ENCODE measurements at regions not wholly inside any gene's neighbourhood (a gene's known extent, or its start where the extent isn't known, plus 50 kb on each side); places are given as distances from the start of the nearest gene placed in this dataset.

- TF ChIP-seq CTCF (IDR thresholded peaks at IDR 0.05; ENCODE audit: low read depth, low read length, missing input control) (no peak), YY1 (IDR thresholded peaks at IDR 0.05) (no peak), RXRA (IDR thresholded peaks at IDR 0.05) (no peak), REST (IDR thresholded peaks at IDR 0.05) (no peak), MAX (IDR thresholded peaks at IDR 0.05) (no peak), JUND (IDR thresholded peaks at IDR 0.05) (no peak), ATF3 (IDR thresholded peaks at IDR 0.05) (no peak), EGR1 (IDR thresholded peaks at IDR 0.05; ENCODE audit: low read depth in 2 of 2) (no peak), RAD21 (IDR thresholded peaks at IDR 0.05) (no peak), TAF1 (conservative IDR thresholded peaks at IDR 0.05) (no peak), FOXA1 (IDR thresholded peaks at IDR 0.05) (no peak), SP1 (IDR thresholded peaks at IDR 0.05) (no peak), NR2F2 (IDR thresholded peaks at IDR 0.05) (no peak)
These were observed 336.4 kb downstream of the PLK2 start for GRCh38 chr5:58123501-58123900.

All from liver (tissue), 3 donors.